ENCODE measurements at regions not wholly inside any gene's neighbourhood (a gene's known extent, or its start where the extent isn't known, plus 50 kb on each side); places are given as distances from the start of the nearest gene placed in this dataset.

- H3K4me3 Mint-ChIP-seq (ENCODE audit: low read depth): no peak overlapping the region
- no peaks in the 10 kb centered on the region for H3K36me3 Mint-ChIP-seq (ENCODE audit: low read depth)
- H3K27me3 Mint-ChIP-seq (ENCODE audit: low read depth): no peaks in the 10 kb centered on the region
- DNase-seq (ENCODE audit: low spot score): no peak
- H3K4me1 Mint-ChIP-seq (ENCODE audit: low read depth): no peaks in the 10 kb centered on the region
- no peak overlapping the region for H3K27ac Mint-ChIP-seq
- intact Hi-C loops (cut with micrococcal nuclease): no loop called here
- peaks cover 32% of the 10 kb centered on the region for H3K9me3 Mint-ChIP-seq
Observed at GRCh38 chr5:125575171-125575890, 828.9 kb upstream of the ZNF608 start.

GRCh38 chr5:125575891-125576505, 829.6 kb upstream of the ZNF608 start:
- Mint-ChIP-seq H3K27ac (no peak overlapping the region), H3K27me3 (ENCODE audit: low read depth) (no peaks in the 10 kb centered on the region), H3K4me3 (ENCODE audit: low read depth) (no peak overlapping the region), H3K4me1 (ENCODE audit: low read depth) (no peaks in the 10 kb centered on the region), H3K9me3 (peaks cover 25% of the 10 kb centered on the region), H3K36me3 (ENCODE audit: low read depth) (no peaks in the 10 kb centered on the region)
- intact Hi-C loops (cut with micrococcal nuclease): no loop called here
- no peak for DNase-seq (ENCODE audit: low spot score)

- intact Hi-C loops (cut with micrococcal nuclease): no loop called here
- H3K36me3 Mint-ChIP-seq (ENCODE audit: low read depth): no peaks in the 10 kb centered on the region
Observed at GRCh38 chr5:125576822-125577221, 830.4 kb upstream of the ZNF608 start.

GRCh38 chr5:125578551-125578950, 832.1 kb upstream of the ZNF608 start:
- Mint-ChIP-seq H3K4me1 (ENCODE audit: low read depth) (no peaks in the 10 kb centered on the region), H3K27me3 (ENCODE audit: low read depth) (no peaks in the 10 kb centered on the region), H3K36me3 (ENCODE audit: low read depth) (no peaks in the 10 kb centered on the region), H3K27ac (no peak overlapping the region), H3K4me3 (ENCODE audit: low read depth) (no peak overlapping the region), H3K9me3 (peaks cover 21% of the 10 kb centered on the region)
- no peak for DNase-seq (ENCODE audit: low spot score)
- intact Hi-C loops (cut with micrococcal nuclease): no loop called here

More at GRCh38 chr5:125576822-125577221, 830.4 kb upstream of the ZNF608 start:
- Mint-ChIP-seq H3K27me3 (ENCODE audit: low read depth) (no peaks in the 10 kb centered on the region), H3K27ac (no peak overlapping the region), H3K4me1 (ENCODE audit: low read depth) (no peaks in the 10 kb centered on the region), H3K9me3 (peaks cover 24% of the 10 kb centered on the region), H3K4me3 (ENCODE audit: low read depth) (no peak overlapping the region)
- DNase-seq (ENCODE audit: low spot score): no peak

GRCh38 chr5:125579182-125579581, 832.7 kb upstream of the ZNF608 start:
- Mint-ChIP-seq H3K36me3 (ENCODE audit: low read depth) (no peaks in the 10 kb centered on the region), H3K4me3 (ENCODE audit: low read depth) (no peak overlapping the region), H3K27me3 (ENCODE audit: low read depth) (no peaks in the 10 kb centered on the region), H3K4me1 (ENCODE audit: low read depth) (no peaks in the 10 kb centered on the region), H3K9me3 (peaks cover 17% of the 10 kb centered on the region), H3K27ac (no peak overlapping the region)
- intact Hi-C loops (cut with micrococcal nuclease): no loop called here
- DNase-seq (ENCODE audit: low spot score): no peak

- intact Hi-C loops (cut with micrococcal nuclease): no loop called here
- no peak for DNase-seq (ENCODE audit: low spot score)
- Mint-ChIP-seq H3K4me1 (ENCODE audit: low read depth) (no peaks in the 10 kb centered on the region), H3K9me3 (peaks cover 17% of the 10 kb centered on the region), H3K4me3 (ENCODE audit: low read depth) (no peak overlapping the region), H3K27ac (no peak overlapping the region), H3K27me3 (ENCODE audit: low read depth) (no peaks in the 10 kb centered on the region), H3K36me3 (ENCODE audit: low read depth) (no peaks in the 10 kb centered on the region)
Observed at GRCh38 chr5:125581311-125581710, 834.9 kb upstream of the ZNF608 start.

GRCh38 chr5:125582352-125582751, 835.9 kb upstream of the ZNF608 start:
- no peak overlapping the region for H3K27ac Mint-ChIP-seq
- H3K4me1 Mint-ChIP-seq (ENCODE audit: low read depth): no peaks in the 10 kb centered on the region
- no peaks in the 10 kb centered on the region for H3K36me3 Mint-ChIP-seq (ENCODE audit: low read depth)
- intact Hi-C loops (cut with micrococcal nuclease): no loop called here
- H3K4me3 Mint-ChIP-seq (ENCODE audit: low read depth): no peak overlapping the region
- DNase-seq (ENCODE audit: low spot score): no peak
- no peaks in the 10 kb centered on the region for H3K27me3 Mint-ChIP-seq (ENCODE audit: low read depth)
- peaks cover 16% of the 10 kb centered on the region for H3K9me3 Mint-ChIP-seq

- Mint-ChIP-seq H3K9me3 (peaks cover 23% of the 10 kb centered on the region), H3K4me3 (ENCODE audit: low read depth) (no peak overlapping the region), H3K4me1 (ENCODE audit: low read depth) (no peaks in the 10 kb centered on the region), H3K36me3 (ENCODE audit: low read depth) (no peaks in the 10 kb centered on the region), H3K27me3 (ENCODE audit: low read depth) (no peaks in the 10 kb centered on the region), H3K27ac (no peak overlapping the region)
- intact Hi-C loops (cut with micrococcal nuclease): no loop called here
- DNase-seq (ENCODE audit: low spot score): no peak
Observed at GRCh38 chr5:125583321-125584139, 837.1 kb upstream of the ZNF608 start.

- DNase-seq (ENCODE audit: low spot score): no peak
- intact Hi-C loops (cut with micrococcal nuclease): no loop called here
- Mint-ChIP-seq H3K27ac (no peak overlapping the region), H3K36me3 (ENCODE audit: low read depth) (no peaks in the 10 kb centered on the region), H3K4me3 (ENCODE audit: low read depth) (no peak overlapping the region), H3K27me3 (ENCODE audit: low read depth) (no peaks in the 10 kb centered on the region), H3K9me3 (peaks cover 17% of the 10 kb centered on the region), H3K4me1 (ENCODE audit: low read depth) (no peaks in the 10 kb centered on the region)
Observed at GRCh38 chr5:125584140-125584520, 837.7 kb upstream of the ZNF608 start.

GRCh38 chr5:125587631-125588030, 835.6 kb upstream of the GRAMD2B start:
- DNase-seq (ENCODE audit: low spot score): no peak
- H3K4me3 Mint-ChIP-seq (ENCODE audit: low read depth): no peak overlapping the region
- no peaks in the 10 kb centered on the region for H3K36me3 Mint-ChIP-seq (ENCODE audit: low read depth)
- no peaks in the 10 kb centered on the region for H3K27me3 Mint-ChIP-seq (ENCODE audit: low read depth)
- no peak overlapping the region for H3K27ac Mint-ChIP-seq
- intact Hi-C loops (cut with micrococcal nuclease): no loop called here
- no peaks in the 10 kb centered on the region for H3K4me1 Mint-ChIP-seq (ENCODE audit: low read depth)
- H3K9me3 Mint-ChIP-seq: peaks cover 20% of the 10 kb centered on the region

GRCh38 chr5:125592856-125593255, 830.4 kb upstream of the GRAMD2B start:
- Mint-ChIP-seq H3K4me1 (ENCODE audit: low read depth) (no peaks in the 10 kb centered on the region), H3K36me3 (ENCODE audit: low read depth) (no peaks in the 10 kb centered on the region), H3K4me3 (ENCODE audit: low read depth) (no peak overlapping the region), H3K27me3 (ENCODE audit: low read depth) (no peaks in the 10 kb centered on the region), H3K27ac (no peak overlapping the region), H3K9me3 (peaks cover 15% of the 10 kb centered on the region)
- intact Hi-C loops (cut with micrococcal nuclease): no loop called here
- DNase-seq (ENCODE audit: low spot score): no peak

- Mint-ChIP-seq H3K36me3 (ENCODE audit: low read depth) (no peaks in the 10 kb centered on the region), H3K4me1 (ENCODE audit: low read depth) (no peaks in the 10 kb centered on the region), H3K27me3 (ENCODE audit: low read depth) (no peaks in the 10 kb centered on the region), H3K4me3 (ENCODE audit: low read depth) (no peak overlapping the region), H3K9me3 (peaks cover 14% of the 10 kb centered on the region), H3K27ac (no peak overlapping the region)
- no peak for DNase-seq (ENCODE audit: low spot score)
- intact Hi-C loops (cut with micrococcal nuclease): no loop called here
Observed at GRCh38 chr5:125595095-125595494, 828.1 kb upstream of the GRAMD2B start.

GRCh38 chr5:125595845-125596244, 827.4 kb upstream of the GRAMD2B start:
- no peaks in the 10 kb centered on the region for H3K27me3 Mint-ChIP-seq (ENCODE audit: low read depth)
- no peak overlapping the region for H3K27ac Mint-ChIP-seq
- no peaks in the 10 kb centered on the region for H3K4me1 Mint-ChIP-seq (ENCODE audit: low read depth)
- H3K4me3 Mint-ChIP-seq (ENCODE audit: low read depth): no peak overlapping the region
- H3K36me3 Mint-ChIP-seq (ENCODE audit: low read depth): no peaks in the 10 kb centered on the region
- no peak for DNase-seq (ENCODE audit: low spot score)
- peaks cover 19% of the 10 kb centered on the region for H3K9me3 Mint-ChIP-seq
- intact Hi-C loops (cut with micrococcal nuclease): no loop called here

All from activated T-helper 2 cell treated with anti-CD3 and anti-CD28 coated beads, Interferon-gamma antibody, Interleukin-2, Interleukin-4, amounts not matched to agents 10 μg/mL and 5 μg/mL and 100 μg/mL, durations not matched to agents 14 hours and 24 hours and 36 hours (primary cell).